ENCODE measurements at regions not wholly inside any gene's neighbourhood (a gene's known extent, or its start where the extent isn't known, plus 50 kb on each side); places are given as distances from the start of the nearest gene placed in this dataset.
"Not testable (repeated sequence)": the region's sequence is repeated elsewhere in the genome, so short reads cannot be mapped to it uniquely, and the experiment has no call there.

GRCh38 chr6:167402195-167402686, 77.4 kb downstream of the TTLL2 start:
- no peak for DNase-seq (ENCODE audit: low spot score)
- no peaks in the 10 kb centered on the region for H3K27me3 Mint-ChIP-seq (ENCODE audit: insufficient read depth)
- no peaks in the 10 kb centered on the region for H3K36me3 Mint-ChIP-seq (ENCODE audit: low read depth)
- H3K9me3 Mint-ChIP-seq: no peaks in the 10 kb centered on the region
- H3K4me3 Mint-ChIP-seq: no peak overlapping the region
- intact Hi-C loops (cut with micrococcal nuclease): no loop called here
- H3K27ac Mint-ChIP-seq: no peak overlapping the region
- no peaks in the 10 kb centered on the region for H3K4me1 Mint-ChIP-seq (ENCODE audit: low read depth)

DNA sequence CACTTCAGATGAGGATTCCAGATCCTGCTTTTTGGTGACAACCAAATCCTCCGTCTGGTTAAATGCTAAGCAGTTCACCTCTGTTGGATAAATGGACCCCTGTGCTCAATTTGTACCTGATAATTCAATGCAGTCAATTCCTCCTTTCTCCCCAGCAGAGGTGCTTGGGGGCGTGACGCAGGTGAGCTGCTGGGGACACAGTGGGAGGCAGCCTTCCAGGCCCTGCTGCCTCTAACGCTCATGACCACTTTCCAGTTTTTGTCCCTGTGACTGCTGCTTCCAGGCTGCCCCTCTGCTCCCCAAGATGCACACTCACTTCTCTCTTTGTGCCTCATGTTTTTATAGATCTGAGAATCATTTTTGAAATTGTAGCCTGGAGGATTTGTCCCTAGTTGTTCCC, 78.5 kb downstream of the TTLL2 start:
- Mint-ChIP-seq H3K4me3 (no peak overlapping the region), H3K27me3 (ENCODE audit: insufficient read depth) (no peaks in the 10 kb centered on the region), H3K9me3 (no peaks in the 10 kb centered on the region), H3K4me1 (ENCODE audit: low read depth) (no peaks in the 10 kb centered on the region), H3K27ac (no peak overlapping the region), H3K36me3 (ENCODE audit: low read depth) (no peaks in the 10 kb centered on the region)
- intact Hi-C loops (cut with micrococcal nuclease): no loop called here
- DNase-seq (ENCODE audit: low spot score): no peak

GRCh38 chr6:167404385-167405049, 79.6 kb downstream of the TTLL2 start:
- DNase-seq (ENCODE audit: low spot score): no peak
- Mint-ChIP-seq H3K27me3 (ENCODE audit: insufficient read depth) (no peaks in the 10 kb centered on the region), H3K4me1 (ENCODE audit: low read depth) (no peaks in the 10 kb centered on the region), H3K9me3 (no peaks in the 10 kb centered on the region), H3K4me3 (no peak overlapping the region), H3K36me3 (ENCODE audit: low read depth) (no peaks in the 10 kb centered on the region), H3K27ac (no peak overlapping the region)
- intact Hi-C loops (cut with micrococcal nuclease): no loop called here

- Mint-ChIP-seq H3K36me3 (ENCODE audit: low read depth) (no peaks in the 10 kb centered on the region), H3K9me3 (no peaks in the 10 kb centered on the region), H3K4me1 (ENCODE audit: low read depth) (no peaks in the 10 kb centered on the region), H3K27ac (no peak overlapping the region), H3K27me3 (ENCODE audit: insufficient read depth) (no peaks in the 10 kb centered on the region), H3K4me3 (no peak overlapping the region)
- DNase-seq (ENCODE audit: low spot score): no peak
- intact Hi-C loops (cut with micrococcal nuclease): no loop called here
These were observed 81.1 kb downstream of the TTLL2 start for GRCh38 chr6:167405778-167406532.

GRCh38 chr6:167406533-167407238, 81.8 kb downstream of the TTLL2 start:
- H3K4me3 Mint-ChIP-seq; H3K27ac Mint-ChIP-seq; DNase-seq (ENCODE audit: low spot score); H3K4me1 Mint-ChIP-seq (ENCODE audit: low read depth); H3K9me3 Mint-ChIP-seq; H3K27me3 Mint-ChIP-seq (ENCODE audit: insufficient read depth); intact Hi-C loops (cut with micrococcal nuclease); H3K36me3 Mint-ChIP-seq (ENCODE audit: low read depth): not testable (repeated sequence)

GRCh38 chr6:167407239-167408064, 82.6 kb downstream of the TTLL2 start:
- H3K4me1 Mint-ChIP-seq (ENCODE audit: low read depth): no peaks in the 10 kb centered on the region
- H3K36me3 Mint-ChIP-seq (ENCODE audit: low read depth): no peaks in the 10 kb centered on the region
- H3K27ac Mint-ChIP-seq: no peak overlapping the region
- H3K4me3 Mint-ChIP-seq: no peak overlapping the region
- no peaks in the 10 kb centered on the region for H3K9me3 Mint-ChIP-seq
- H3K27me3 Mint-ChIP-seq (ENCODE audit: insufficient read depth): no peaks in the 10 kb centered on the region
- DNase-seq (ENCODE audit: low spot score): no peak
- intact Hi-C loops (cut with micrococcal nuclease): no loop called here

- Mint-ChIP-seq H3K27ac (no peak overlapping the region), H3K27me3 (ENCODE audit: insufficient read depth) (no peaks in the 10 kb centered on the region), H3K4me1 (ENCODE audit: low read depth) (no peaks in the 10 kb centered on the region), H3K9me3 (no peaks in the 10 kb centered on the region), H3K36me3 (ENCODE audit: low read depth) (no peaks in the 10 kb centered on the region), H3K4me3 (no peak overlapping the region)
- intact Hi-C loops (cut with micrococcal nuclease): no loop called here
- DNase-seq (ENCODE audit: low spot score): no peak
These were observed 83.5 kb downstream of the TTLL2 start for GRCh38 chr6:167408235-167408869.

DNA sequence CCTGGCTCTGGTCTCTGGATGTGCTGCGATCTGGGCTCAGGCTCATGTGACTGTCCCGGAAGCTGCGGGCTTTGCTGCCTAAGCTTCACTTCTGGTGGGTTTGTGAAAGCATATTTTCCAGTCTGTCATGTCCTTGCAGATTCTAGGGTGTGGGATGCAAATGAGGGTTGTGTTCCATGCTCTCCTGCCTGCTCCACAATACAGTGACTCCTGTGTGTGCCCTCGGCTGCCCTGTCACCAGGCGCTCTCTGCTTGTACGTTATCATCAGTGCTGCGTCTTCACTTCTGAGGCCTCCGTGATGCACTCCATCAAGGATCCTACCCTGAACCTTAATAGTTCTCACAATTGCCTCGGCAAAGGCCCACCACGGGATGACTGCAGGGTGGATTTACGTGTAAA, 84.2 kb downstream of the TTLL2 start:
- no peak for DNase-seq (ENCODE audit: low spot score)
- Mint-ChIP-seq H3K27me3 (ENCODE audit: insufficient read depth) (no peaks in the 10 kb centered on the region), H3K36me3 (ENCODE audit: low read depth) (no peaks in the 10 kb centered on the region), H3K4me1 (ENCODE audit: low read depth) (no peaks in the 10 kb centered on the region), H3K9me3 (no peaks in the 10 kb centered on the region), H3K4me3 (no peak overlapping the region), H3K27ac (no peak overlapping the region)
- intact Hi-C loops (cut with micrococcal nuclease): no loop called here

GRCh38 chr6:167409694-167410093, 84.8 kb downstream of the TTLL2 start:
- H3K36me3 Mint-ChIP-seq (ENCODE audit: low read depth): no peaks in the 10 kb centered on the region
- no peaks in the 10 kb centered on the region for H3K9me3 Mint-ChIP-seq
- intact Hi-C loops (cut with micrococcal nuclease): no loop called here
- no peak overlapping the region for H3K27ac Mint-ChIP-seq
- no peak for DNase-seq (ENCODE audit: low spot score)
- no peaks in the 10 kb centered on the region for H3K4me1 Mint-ChIP-seq (ENCODE audit: low read depth)
- no peaks in the 10 kb centered on the region for H3K27me3 Mint-ChIP-seq (ENCODE audit: insufficient read depth)
- H3K4me3 Mint-ChIP-seq: no peak overlapping the region

- no peaks in the 10 kb centered on the region for H3K4me1 Mint-ChIP-seq (ENCODE audit: low read depth)
- DNase-seq (ENCODE audit: low spot score): no peak
- no peaks in the 10 kb centered on the region for H3K27me3 Mint-ChIP-seq (ENCODE audit: insufficient read depth)
- no peak overlapping the region for H3K4me3 Mint-ChIP-seq
- H3K36me3 Mint-ChIP-seq (ENCODE audit: low read depth): no peaks in the 10 kb centered on the region
- intact Hi-C loops (cut with micrococcal nuclease): no loop called here
- H3K9me3 Mint-ChIP-seq: no peaks in the 10 kb centered on the region
- H3K27ac Mint-ChIP-seq: no peak overlapping the region
These were observed 85.6 kb downstream of the TTLL2 start for GRCh38 chr6:167410462-167410861.

- no peak for DNase-seq (ENCODE audit: low spot score)
- Mint-ChIP-seq H3K4me1 (ENCODE audit: low read depth) (no peaks in the 10 kb centered on the region), H3K27me3 (ENCODE audit: insufficient read depth) (peaks cover 3% of the 10 kb centered on the region), H3K27ac (no peak overlapping the region), H3K36me3 (ENCODE audit: low read depth) (no peaks in the 10 kb centered on the region), H3K4me3 (no peak overlapping the region), H3K9me3 (no peaks in the 10 kb centered on the region)
- intact Hi-C loops (cut with micrococcal nuclease): no loop called here
These were observed 87.6 kb downstream of the TTLL2 start for GRCh38 chr6:167412506-167412905.

GRCh38 chr6:167415441-167415961, 90.6 kb downstream of the TTLL2 start:
- Mint-ChIP-seq H3K36me3 (ENCODE audit: low read depth) (no peaks in the 10 kb centered on the region), H3K27ac (no peak overlapping the region), H3K4me1 (ENCODE audit: low read depth) (no peaks in the 10 kb centered on the region), H3K4me3 (no peak overlapping the region), H3K27me3 (ENCODE audit: insufficient read depth) (peaks cover 6% of the 10 kb centered on the region), H3K9me3 (no peaks in the 10 kb centered on the region)
- DNase-seq (ENCODE audit: low spot score): no peak
- intact Hi-C loops (cut with micrococcal nuclease): no loop called here
